GM18858 (cell line): ENCODE measurements at regions not wholly inside any gene's neighbourhood (a gene's known extent, or its start where the extent isn't known, plus 50 kb on each side); places are given as distances from the start of the nearest gene placed in this dataset.

ENCODE experiments used
- ATAC-seq: cut with Tn5 transposase; IDR thresholded peaks from one replicate; pipeline ENCODE4 v1.9.1; 2021; ENCODE audit not compliant: unreplicated experiment

GRCh38 chr11:11177156-11177808, 175.8 kb downstream of the CSNK2A3 start:
- ATAC-seq: no peak

DNA sequence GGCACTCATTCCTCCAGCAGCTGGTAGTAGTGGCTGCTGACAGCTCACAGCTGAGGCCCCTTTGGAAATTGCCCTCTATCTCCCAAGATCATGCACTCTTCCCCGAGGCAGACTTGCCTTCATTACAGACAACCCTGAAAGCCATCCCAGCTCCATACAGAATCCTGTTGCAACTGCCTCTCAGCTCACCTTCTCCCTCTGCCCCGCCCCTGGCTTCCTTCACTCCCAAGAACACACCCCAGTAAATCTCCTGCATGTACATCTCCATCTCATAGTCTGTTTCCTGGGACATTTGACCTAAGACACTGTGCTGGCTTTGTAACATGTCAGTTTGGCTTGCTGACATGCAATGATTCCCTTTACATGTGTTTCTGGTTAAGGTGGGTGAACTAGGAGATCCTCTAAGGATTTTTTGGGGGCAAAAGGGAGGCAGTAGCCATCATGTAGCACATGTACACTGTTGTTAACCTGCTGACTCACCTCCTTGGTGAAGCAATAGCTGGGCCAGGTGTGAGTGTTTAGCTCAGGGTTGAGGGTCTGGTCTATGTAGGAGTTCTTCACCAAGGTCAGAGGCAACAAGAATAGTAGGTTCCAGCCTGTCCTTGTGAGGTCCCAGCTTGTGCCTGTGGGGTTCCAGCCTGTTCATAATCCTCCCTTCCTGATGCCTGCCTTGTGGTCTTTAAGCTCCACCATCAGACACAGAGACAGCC, 179.6 kb downstream of the CSNK2A3 start:
- no peak for ATAC-seq

DNA sequence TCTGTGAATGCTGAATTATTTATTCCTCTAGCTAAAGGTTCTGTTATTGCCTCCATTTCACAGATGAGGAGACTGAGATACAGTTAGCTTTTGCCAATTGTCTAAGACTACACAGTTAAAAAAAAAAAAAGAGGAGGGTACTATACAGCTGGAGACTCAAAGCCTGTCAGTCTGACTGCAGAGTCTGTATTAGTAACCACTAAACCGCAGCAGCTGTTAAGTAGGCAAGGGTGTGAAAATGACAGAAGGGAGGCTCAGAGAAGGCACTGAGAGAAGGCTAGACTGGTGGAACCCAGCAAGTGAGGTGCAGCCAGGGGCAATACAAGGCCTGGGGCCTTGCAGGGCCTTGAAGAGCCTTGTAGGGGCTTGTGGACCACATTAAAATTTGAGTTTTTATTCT, 181.2 kb downstream of the CSNK2A3 start:
- peak; percentile 86 for ATAC-seq

- no peak for ATAC-seq
Observed at GRCh38 chr11:11171285-11171684, 181.8 kb downstream of the CSNK2A3 start.

GRCh38 chr11:11170352-11171084, 182.5 kb downstream of the CSNK2A3 start:
- ATAC-seq: no peak

DNA sequence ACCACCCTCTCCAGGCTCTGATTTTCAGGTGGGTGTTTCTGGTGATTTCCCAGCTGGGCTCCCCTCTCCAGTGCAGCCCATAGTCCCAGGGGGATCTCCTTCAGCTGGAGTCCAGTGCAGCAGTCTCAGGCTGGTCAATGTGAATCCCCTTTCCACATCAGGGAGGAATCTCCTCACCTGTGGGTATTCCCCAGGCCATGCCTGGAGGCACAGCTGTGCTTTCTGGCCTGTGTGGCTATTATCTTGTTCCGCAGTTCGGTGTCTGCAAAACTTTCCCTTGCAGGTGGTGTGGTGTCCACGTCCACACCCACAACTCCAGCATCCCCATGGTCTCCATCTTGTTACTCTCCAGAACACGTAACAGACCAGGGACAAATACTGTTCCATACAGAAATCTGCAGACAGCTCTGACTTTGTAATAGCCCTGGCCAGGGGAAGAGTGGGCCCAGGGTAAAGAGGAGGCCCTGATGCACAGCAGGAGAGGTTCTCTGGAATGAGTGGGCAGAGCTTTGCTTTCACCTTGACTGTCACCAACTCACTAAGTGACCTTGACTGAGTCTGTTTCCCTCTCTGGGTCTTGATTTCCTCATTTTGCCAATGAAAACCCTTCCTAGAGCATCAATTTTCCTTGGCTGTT, 183.2 kb downstream of the CSNK2A3 start:
- ATAC-seq: no peak

GRCh38 chr11:11167806-11168205, 185.2 kb downstream of the CSNK2A3 start:
- no peak for ATAC-seq

DNA sequence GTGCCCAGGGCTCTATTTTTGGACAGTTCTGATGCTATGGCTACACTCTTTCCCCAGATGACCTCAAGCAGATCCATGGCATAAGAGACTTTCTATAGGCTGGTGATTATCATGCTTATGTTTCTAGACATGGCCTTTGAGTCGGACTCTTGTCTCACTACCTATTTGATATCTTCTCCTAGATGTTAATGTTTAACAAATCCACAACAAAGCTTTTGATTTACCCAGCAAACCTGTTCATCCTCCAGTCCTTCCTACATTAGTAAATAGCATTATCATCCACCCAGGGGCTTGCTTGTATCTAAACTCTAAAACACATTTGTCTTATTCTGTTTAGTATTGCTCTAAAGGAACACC, 188.7 kb downstream of the CSNK2A3 start:
- ATAC-seq: no peak

DNA sequence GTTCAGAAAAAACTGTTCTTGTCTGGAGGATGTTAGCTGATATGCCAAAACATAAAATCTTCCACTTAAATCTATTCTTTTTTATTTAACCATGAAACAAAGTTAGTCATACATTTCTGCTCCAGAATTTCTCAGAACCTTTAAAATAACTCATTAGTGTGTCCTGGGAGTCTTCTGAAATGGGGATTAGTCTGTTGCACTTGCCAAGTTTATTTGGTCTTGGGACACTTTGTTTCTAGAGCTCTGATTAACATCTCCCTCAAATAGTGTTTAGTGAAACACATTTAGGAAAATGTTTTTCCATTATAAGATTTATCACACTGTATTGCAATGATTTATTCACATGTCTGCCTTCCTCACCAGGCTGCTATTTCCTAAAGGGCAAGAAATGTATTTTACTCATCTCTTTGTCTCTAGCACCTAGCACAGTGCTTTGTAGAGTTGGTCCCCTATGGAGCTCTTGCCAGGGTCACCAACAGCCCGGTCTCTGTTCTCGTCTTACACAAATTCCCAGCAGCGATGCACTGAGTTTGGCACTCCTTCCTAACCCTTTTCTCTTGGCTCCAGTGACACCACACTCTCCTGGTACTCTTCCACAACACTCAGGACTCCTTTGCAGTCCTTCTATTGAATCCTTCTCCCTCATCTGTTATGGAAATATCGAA, 189.2 kb downstream of the CSNK2A3 start:
- ATAC-seq: no peak

- no peak for ATAC-seq
Observed at GRCh38 chr11:11163236-11163635, 189.8 kb downstream of the CSNK2A3 start.

DNA sequence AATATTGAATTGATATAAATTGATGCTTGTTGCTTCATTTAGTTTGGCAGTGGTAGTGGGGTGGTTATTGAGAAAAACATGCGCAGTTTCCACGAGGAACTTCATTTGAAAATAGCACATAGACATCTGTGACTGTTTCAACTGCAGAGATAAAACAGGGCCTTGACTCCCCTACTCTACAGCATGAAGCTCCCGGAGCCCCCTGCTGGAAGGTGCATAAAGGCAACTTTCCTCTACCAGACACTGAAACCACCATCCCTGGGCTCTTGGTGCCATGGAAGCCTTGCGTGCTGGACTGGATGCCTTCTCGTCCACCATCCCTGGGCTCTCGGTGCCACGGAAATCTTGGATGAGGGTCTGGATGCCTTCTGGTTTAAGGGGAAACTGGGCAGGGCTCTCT, 195.9 kb downstream of the CSNK2A3 start:
- ATAC-seq: no peak

- ATAC-seq: no peak
Observed at GRCh38 chr11:11155962-11156815, 196.9 kb downstream of the CSNK2A3 start.

DNA sequence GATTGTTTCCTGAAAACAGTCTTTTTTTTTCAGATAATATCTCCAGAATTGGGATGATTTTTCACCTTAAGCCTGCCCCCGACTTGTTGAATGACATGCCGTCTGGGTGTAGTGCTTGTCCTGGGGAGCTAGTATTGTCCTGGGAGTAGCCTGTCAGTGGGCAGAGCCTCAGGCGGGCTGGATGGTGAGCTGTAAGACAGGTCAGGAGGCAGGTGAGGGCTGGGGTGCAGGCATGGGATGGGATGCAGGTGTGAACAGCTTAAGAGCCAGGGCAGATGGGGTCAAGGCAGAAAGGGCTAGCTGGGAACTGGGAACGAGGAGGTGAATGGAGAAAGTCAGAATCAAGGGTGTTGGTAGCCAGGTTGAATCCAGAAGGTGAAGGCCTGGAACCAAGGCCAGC, 200.2 kb downstream of the CSNK2A3 start:
- ATAC-seq: no peak

- no peak for ATAC-seq
Observed at GRCh38 chr11:11149671-11150459, 203.2 kb downstream of the CSNK2A3 start.

DNA sequence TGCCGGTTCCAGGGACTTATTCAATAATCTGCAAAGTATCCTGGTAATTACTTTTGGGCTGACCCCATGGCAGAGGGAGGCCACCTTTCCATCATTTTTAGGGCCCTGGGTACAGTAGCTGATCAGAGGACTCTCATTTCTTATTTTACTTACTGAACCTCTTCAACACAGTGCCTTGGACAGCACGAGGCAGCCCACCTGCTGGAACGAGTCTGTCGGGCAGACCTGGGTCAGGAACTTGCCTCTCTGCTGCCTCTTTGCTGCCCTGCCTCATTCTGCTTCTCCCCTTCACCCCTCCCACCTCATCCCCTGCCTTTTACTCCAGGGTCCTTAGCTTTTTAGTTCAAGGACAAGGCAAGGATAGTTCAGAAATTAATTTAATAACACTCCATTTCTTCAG, 204.5 kb downstream of the CSNK2A3 start:
- ATAC-seq: no peak

DNA sequence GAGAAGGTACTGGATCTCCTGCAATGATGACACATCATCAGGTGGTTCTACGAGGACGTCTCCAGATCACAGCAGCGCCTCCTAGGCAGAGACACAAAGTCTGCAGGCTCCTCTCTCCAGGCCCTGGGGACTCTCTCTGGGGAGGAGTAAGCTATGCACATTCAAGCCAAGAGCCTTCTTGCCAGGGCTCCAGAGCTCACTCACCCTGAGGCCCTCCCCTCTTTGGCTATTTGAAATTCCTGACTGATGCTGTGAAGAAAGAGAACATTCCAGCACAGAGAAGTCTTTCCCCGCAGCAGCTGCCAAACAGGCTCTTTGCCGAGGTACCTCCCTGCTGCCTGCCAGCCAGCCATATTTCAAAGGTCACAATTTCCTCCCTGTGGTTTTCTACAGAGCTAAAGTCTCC, 204.9 kb downstream of the CSNK2A3 start:
- ATAC-seq: no peak

GRCh38 chr11:11146830-11147229, 206.2 kb downstream of the CSNK2A3 start:
- no peak for ATAC-seq

DNA sequence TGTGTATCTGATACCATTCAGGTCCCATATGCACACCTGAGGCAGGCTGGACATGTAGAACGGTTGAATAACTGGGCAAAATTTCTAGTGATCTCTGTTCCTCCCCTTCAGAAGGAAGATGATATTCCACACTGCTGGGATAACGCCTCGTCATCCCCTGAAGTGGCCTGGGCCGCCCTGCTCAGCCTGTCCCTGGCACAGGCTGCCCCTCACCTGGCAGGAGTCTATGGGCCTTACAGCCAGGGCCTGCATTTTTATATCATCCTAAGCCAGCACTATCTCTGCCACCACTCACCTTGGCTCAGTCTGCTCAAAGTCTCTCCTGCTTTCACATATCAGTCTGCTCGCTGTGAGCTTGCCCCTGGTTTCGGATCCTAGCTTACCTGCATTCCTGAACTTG, 209.2 kb downstream of the CSNK2A3 start:
- no peak for ATAC-seq

DNA sequence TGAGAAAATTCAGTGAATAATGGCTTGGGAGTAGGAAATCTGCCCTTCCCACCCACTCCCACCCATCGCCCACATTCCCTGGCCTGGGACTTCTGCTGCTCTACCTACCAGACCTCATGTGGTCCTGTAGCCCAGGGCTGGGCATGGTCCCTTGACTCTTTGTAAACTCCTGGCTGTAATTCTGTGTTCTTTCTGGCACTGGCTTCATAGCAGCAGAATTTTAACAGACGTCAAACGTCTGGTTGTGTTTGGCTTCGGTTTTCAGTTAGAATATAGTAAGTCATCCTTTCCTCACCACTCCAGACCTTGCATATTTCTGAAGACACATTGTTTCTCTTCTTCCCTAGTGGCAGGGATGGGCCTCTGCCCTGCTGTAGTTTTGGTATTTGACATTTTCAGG, 210.6 kb downstream of the CSNK2A3 start:
- ATAC-seq: no peak

DNA sequence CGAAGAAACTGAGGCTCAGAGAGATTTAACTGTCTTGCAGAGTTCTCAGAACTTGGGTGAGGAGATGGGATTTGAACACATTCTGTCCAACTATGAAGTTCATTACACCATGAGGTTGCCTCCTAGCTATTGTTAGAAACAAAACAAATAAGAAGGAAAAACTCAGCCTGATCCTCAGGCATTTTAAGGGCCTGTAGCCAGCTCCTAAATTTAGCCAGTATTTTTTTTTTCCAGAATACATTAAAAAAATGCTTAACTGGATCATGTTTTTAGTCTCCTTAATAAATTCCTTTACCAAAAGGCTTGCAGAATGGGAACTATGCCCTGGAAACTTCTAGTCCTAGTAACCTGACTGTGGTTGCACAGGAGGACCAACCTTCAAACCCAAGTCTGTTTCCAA, 212.0 kb downstream of the CSNK2A3 start:
- ATAC-seq: no peak
